Loucy (cell line): ENCODE measurements at regions not wholly inside any gene's neighbourhood (a gene's known extent, or its start where the extent isn't known, plus 50 kb on each side); places are given as distances from the start of the nearest gene placed in this dataset.

Experiments used
- EZH2phosphoT487 ChIP-seq: fragments of 200-600 bp; IDR thresholded peaks from 2 replicates; pipeline ENCODE4 v1.6.1; 2018; ENCODE audit warnings: antibody characterized with exemption, mild to moderate bottlenecking, moderate library complexity, borderline replicate concordance
- TF ChIP-seq, protein P1 (sequence below): fragments of 200-600 bp; sonication (generic); conservative IDR thresholded peaks from 2 replicates; pipeline ENCODE4 v1.5.1; 2014; ENCODE audit warnings: mild to moderate bottlenecking, antibody characterized with exemption, low read length

DNA sequence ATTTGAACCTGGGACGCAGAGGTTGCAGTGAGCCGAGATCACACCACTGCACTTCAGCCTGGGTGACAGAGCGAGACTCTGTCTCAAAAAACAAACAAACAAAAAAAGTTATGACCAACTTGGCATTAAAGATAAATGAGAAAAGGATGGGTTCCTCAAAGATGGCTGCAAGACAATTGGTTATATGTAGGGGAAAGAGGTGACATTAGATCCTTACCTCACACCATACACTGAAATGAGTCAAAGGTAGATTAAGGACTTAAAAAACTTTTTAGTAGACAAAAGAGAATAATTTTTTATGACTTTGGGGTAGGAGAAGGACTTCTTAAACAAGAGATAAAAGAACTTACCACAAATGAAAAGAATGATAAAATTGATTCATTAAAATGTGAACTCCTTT, 74.5 kb downstream of the SYF2 start:
- TF ChIP-seq, protein P1, sequence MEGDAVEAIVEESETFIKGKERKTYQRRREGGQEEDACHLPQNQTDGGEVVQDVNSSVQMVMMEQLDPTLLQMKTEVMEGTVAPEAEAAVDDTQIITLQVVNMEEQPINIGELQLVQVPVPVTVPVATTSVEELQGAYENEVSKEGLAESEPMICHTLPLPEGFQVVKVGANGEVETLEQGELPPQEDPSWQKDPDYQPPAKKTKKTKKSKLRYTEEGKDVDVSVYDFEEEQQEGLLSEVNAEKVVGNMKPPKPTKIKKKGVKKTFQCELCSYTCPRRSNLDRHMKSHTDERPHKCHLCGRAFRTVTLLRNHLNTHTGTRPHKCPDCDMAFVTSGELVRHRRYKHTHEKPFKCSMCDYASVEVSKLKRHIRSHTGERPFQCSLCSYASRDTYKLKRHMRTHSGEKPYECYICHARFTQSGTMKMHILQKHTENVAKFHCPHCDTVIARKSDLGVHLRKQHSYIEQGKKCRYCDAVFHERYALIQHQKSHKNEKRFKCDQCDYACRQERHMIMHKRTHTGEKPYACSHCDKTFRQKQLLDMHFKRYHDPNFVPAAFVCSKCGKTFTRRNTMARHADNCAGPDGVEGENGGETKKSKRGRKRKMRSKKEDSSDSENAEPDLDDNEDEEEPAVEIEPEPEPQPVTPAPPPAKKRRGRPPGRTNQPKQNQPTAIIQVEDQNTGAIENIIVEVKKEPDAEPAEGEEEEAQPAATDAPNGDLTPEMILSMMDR: no peak
- no peak for TF ChIP-seq EZH2phosphoT487
